ENCODE measurements at regions not wholly inside any gene's neighbourhood (a gene's known extent, or its start where the extent isn't known, plus 50 kb on each side); places are given as distances from the start of the nearest gene placed in this dataset.

DNA sequence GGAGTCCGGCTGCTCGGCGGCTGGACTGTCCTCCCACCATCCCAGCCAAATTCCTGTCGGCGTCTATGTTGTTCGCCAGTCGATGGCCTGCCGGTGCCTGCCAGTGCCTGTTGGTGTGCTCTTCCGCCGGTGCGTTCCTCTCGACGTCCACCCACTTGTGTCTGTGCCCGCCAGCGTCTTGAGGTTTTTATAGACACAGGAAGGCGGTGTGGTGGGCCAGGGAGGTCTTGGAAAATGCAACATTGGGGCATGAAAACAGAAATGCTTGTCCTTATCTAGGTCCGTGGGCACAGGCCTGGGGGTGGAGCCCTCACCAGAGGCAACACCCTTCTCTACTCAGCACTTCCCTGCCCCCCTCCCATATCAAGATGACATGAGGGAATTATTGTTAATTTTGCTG, 167.8 kb downstream of the IRF8 start:
- TF ChIP-seq CTCF (conservative IDR thresholded peaks at IDR 0.05): no peak
- TF ChIP-seq ZFX (IDR thresholded peaks at IDR 0.05): no peak

Measured in C4-2B (cell line).